ENCODE measurements at regions not wholly inside any gene's neighbourhood (a gene's known extent, or its start where the extent isn't known, plus 50 kb on each side); places are given as distances from the start of the nearest gene placed in this dataset.

GRCh38 chr2:120480903-120481445 is 135.0 kb downstream of the INHBB start:
- no peak for DNase-seq

GRCh38 chr2:120481446-120482194 is 135.7 kb downstream of the INHBB start:
- DNase-seq, result no peak

- no peak for DNase-seq
These were observed 136.4 kb downstream of the INHBB start for GRCh38 chr2:120482334-120482733.

- no peak for DNase-seq
These were observed 137.4 kb downstream of the INHBB start for GRCh38 chr2:120483355-120483754.

GRCh38 chr2:120485096-120485495 is 139.2 kb downstream of the INHBB start:
- DNase-seq, result no peak

GRCh38 chr2:120486441-120486840 is 140.5 kb downstream of the INHBB start:
- DNase-seq, result no peak

GRCh38 chr2:120486946-120487345 is 141.0 kb downstream of the INHBB start:
- no peak for DNase-seq

GRCh38 chr2:120488531-120488930 is 142.6 kb downstream of the INHBB start:
- no peak for DNase-seq

GRCh38 chr2:120489023-120489422 is 143.1 kb downstream of the INHBB start:
- DNase-seq, result no peak

- no peak for DNase-seq
These were observed 144.3 kb downstream of the INHBB start for GRCh38 chr2:120490091-120490798.

GRCh38 chr2:120491111-120491625 is 145.2 kb downstream of the INHBB start:
- DNase-seq, result no peak

GRCh38 chr2:120493231-120493630 is 147.3 kb downstream of the INHBB start:
- DNase-seq, result no peak

- DNase-seq, result no peak
These were observed 148.5 kb downstream of the INHBB start for GRCh38 chr2:120494446-120494845.

- DNase-seq, result no peak
These were observed 149.7 kb downstream of the INHBB start for GRCh38 chr2:120495586-120495985.

GRCh38 chr2:120496235-120496634 is 150.3 kb downstream of the INHBB start:
- DNase-seq, result no peak

- DNase-seq, result no peak
These were observed 150.8 kb downstream of the INHBB start for GRCh38 chr2:120496759-120497158.

- no peak for DNase-seq
These were observed 151.5 kb downstream of the INHBB start for GRCh38 chr2:120497261-120497977.

- no peak for DNase-seq
These were observed 152.2 kb downstream of the INHBB start for GRCh38 chr2:120498121-120498520.

GRCh38 chr2:120498576-120499394 is 152.8 kb downstream of the INHBB start:
- DNase-seq, result no peak

GRCh38 chr2:120499784-120500495 is 154.0 kb downstream of the INHBB start:
- no peak for DNase-seq

GRCh38 chr2:120501591-120501990 is 155.7 kb downstream of the INHBB start:
- no peak for DNase-seq

- no peak for DNase-seq
These were observed 156.4 kb downstream of the INHBB start for GRCh38 chr2:120502357-120502756.

Measured in NCI-H2227 treated with DMSO at 0.1 percent for 48 hours (cell line).